ENCODE measurements at regions not wholly inside any gene's neighbourhood (a gene's known extent, or its start where the extent isn't known, plus 50 kb on each side); places are given as distances from the start of the nearest gene placed in this dataset.

GRCh38 chr12:94916663-94917062 is 86.8 kb downstream of the NDUFA12 start:
- TF ChIP-seq CTCF (IDR thresholded peaks at IDR 0.05; ENCODE audit: poor library complexity) (no peak), EZH2 (IDR thresholded peaks at IDR 0.05; ENCODE audit: borderline replicate concordance) (no peak), EZH2phosphoT487 (IDR thresholded peaks at IDR 0.05; ENCODE audit: low read depth, severe bottlenecking, unreplicated experiment) (no peak)

Measured in hepatocyte (in vitro differentiated cells).